Activated CD8-positive, alpha-beta memory T cell treated with anti-CD3 and anti-CD28 coated beads for 48 hours (primary cell): ENCODE measurements at regions not wholly inside any gene's neighbourhood (a gene's known extent, or its start where the extent isn't known, plus 50 kb on each side); places are given as distances from the start of the nearest gene placed in this dataset.

Source experiments
- DNase-seq, 3 experiments: peaks; one replicate each; pipeline ENCODE4 v3.0.0-alpha.2; 2020; ENCODE audit warnings: low read depth in 2 of 3, low spot score in 2 of 3

DNA sequence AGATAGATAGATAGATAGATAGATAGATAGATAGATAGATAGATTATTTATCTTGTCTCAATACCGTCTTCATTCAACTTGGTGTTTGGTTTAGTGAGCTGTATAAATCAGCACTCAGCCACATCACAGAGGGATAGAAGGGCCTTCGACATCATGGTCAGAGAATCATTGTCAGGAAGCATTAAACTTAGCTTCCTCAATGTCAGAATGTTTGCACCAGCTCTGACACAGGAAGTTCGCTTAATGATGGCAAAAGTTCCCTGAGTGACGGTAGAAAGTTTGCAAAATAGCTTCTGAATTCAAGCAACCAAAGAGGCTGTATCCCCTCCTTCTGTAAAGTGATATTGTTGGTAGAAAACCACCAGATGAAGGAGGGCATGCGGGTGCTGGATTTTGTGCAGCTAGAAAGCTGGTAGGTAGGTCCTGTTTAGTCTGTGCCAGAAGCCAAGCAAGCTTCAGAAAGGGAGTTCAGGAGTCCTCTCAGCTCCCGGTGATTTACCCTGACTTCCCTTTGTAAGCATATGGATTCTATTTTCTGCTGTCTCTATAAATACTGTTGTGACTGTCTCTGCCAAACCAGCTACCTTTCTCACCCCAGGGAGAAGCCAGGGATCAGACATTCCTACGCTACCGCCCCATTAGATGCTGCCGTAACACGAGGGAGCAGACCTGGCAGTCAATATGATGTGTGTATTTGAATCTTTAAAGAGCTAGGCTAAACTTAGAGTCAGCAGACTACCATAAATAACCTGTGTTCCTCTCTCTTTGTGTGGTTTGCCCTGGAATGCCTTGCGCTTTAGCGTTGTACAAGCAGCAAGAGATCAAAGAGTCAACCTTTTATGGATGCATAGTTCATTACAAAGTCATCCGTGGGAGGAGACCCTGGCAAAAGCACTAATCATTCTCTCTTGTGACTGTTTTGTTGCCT lies 200.5 kb upstream of the KIAA1217 start:
- no peak for DNase-seq

GRCh38 chr10:24009115-24009514 lies 199.8 kb upstream of the KIAA1217 start:
- no peak for DNase-seq

DNA sequence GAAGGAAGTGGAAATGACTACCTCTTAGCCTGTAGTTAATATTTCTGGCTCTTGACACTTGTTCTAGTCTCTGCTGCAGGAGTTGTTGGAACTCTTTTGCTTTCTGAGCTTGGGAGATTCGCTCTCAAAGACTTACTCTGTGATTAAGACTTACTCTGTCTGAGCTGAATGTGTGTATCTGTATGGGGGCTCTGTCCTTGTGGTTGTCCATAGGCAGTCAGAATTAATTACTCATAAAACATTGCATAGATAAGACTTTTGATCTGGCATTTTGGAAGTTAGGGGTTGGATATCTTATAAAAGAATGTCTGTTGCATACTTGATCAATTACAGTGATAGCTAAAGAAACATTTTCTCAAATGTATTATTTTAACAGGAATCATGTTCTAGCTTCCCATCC lies 199.2 kb upstream of the KIAA1217 start:
- no peak for DNase-seq

DNA sequence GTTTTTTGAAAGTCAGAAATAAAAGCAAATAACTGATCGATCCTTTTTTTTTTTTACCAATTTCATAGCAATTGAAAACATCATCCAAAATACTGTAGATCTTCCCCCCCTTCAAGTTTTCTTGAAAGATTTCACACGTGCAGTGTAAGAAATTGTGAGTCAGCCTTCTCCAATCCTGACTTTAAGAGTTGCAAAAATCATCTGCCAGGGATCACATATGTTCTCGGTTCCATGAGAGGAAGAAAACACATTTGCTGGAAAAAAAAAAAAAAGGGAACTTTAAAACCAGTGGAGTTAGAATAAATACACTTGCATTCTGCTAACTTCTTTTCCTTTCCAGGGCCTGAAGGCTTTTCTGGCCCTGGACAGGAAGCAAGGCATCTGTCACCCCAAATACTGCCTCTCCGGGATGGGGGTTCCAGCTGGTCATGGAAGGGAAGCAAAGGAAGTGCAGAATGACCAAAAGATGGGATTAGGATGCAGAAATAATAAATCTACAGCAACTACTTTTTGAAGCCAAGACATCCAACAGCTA lies 198.4 kb upstream of the KIAA1217 start:
- DNase-seq, result no peak

DNA sequence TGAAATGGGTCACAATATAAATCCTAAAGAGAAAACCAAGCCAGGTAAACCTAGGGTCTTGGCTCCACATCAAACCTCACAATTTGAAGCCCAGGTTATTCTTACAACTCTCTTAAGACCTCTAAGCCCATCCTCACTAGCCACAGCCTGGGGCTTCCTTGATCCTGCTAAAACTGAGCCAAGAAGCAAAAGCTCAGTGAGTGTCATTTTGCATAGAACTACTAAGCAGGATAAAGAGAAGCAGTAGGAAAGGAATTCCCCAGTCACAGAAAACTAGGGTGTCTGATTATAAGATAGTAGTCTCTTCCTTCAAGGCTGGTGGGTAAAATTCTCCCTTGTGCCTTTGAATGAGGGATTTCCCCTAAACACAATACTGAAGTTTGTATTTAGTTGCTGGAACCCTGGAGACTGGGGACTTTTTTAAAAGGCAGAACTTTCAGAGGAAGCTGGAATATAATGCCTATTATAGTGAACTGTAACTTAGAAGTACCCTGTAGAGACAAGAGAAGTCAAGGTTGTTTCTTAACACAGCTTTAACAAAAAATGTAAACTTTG lies 196.6 kb upstream of the KIAA1217 start:
- DNase-seq, result no peak

DNA sequence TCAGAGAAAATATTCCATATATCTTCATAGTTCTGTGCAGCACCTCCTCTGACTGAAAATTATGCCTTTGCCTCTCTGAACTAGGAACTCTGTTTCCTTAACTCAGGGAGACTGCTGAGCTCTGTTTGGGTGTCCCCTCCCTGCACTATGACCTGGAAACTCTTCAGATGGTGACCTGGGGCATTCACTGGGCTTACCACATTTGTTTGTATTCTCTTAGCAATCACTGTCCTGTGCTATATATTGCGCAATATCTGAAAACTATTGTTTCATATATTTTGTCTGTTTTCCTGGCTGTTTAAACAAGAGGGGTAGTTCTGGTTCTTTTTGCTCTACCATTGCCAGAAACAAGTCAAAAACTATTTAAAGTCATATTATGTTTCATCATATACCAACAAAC lies 181.8 kb upstream of the KIAA1217 start:
- no peak for DNase-seq

DNA sequence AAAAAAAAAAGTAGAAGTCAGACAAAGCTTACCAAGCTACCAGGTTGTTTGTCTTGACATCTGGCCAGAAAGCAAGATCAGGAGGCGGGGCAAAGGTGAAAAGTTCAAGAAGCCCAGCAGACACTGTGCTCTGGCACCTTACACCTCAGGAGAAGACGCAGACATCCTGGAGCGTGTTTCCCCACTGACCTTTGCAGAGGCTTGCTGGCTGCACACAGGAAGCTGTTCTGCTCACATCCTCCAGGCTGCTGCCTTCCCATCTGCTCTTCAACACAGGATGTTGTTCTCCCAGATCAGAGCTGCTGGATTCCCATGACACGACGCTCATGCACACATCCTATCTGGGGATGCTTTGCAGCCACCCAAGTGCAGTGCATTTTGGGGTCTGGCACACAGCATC lies 174.4 kb upstream of the KIAA1217 start:
- DNase-seq, result no peak

- DNase-seq, result no peak
Measured at GRCh38 chr10:24035761-24036160, 173.2 kb upstream of the KIAA1217 start.

GRCh38 chr10:24039315-24039714 lies 169.6 kb upstream of the KIAA1217 start:
- DNase-seq, result no peak

GRCh38 chr10:24039897-24040296 lies 169.0 kb upstream of the KIAA1217 start:
- no peak for DNase-seq

GRCh38 chr10:24041034-24041433 lies 167.9 kb upstream of the KIAA1217 start:
- no peak for DNase-seq

- DNase-seq, result no peak
Measured at GRCh38 chr10:24041834-24042233, 167.1 kb upstream of the KIAA1217 start.

GRCh38 chr10:24042884-24043283 lies 166.1 kb upstream of the KIAA1217 start:
- DNase-seq, result no peak

DNA sequence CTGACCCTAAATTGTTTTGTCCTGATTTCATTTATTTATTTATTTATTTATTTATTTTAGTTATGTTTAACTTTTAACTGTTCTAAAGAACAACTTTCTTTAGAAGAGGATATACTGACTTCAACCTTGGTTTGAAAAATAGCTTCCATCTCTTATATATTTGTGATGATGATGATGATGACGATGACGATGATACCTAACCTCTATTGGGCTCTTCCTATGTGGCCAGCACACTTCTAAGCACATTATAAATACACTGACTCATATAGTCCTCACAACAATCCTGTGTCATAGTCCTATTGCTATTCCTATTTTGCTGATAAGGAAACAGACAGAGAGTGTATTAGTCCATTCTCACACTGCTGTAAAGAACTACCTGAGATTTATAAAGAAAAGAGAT lies 162.9 kb upstream of the KIAA1217 start:
- no peak for DNase-seq

DNA sequence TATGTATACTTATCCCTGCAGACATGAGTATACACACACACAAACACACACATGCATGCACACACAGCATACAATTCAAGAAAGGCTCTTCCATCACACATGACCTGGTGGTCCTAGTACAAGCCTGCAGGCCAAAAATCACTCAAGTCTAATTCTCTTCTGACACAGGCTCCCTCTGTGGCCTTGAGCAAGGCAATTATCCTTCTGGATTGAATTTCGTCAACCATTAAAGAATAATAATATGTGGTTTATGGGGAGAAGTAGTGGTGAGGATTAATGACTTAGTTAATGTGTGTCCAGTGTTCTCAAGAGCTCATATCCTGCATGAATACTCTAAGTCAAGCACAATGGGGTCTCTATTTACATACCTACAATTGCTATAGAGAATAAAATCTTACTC lies 161.8 kb upstream of the KIAA1217 start:
- DNase-seq, result no peak

GRCh38 chr10:24054421-24054820 lies 154.5 kb upstream of the KIAA1217 start:
- DNase-seq, result no peak

DNA sequence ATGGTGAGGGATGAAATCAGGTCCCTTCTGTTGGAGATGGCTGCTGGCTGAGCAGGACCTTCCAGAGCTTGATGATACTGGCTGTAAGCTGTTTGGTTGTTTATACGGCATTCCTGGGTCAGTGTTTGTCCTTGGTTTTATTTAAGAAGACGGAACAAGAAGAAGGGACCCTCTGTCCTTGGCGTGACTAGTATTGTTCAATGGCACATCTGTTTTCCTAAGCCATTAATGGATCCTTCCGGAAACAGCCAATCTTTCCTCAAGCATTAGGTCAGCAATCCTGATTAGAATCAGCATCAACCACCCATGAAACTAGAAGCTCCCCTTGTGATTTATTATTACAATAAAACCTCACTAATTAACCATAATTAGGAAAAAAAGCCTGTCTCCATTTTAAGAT lies 128.7 kb upstream of the KIAA1217 start:
- DNase-seq, result no peak

DNA sequence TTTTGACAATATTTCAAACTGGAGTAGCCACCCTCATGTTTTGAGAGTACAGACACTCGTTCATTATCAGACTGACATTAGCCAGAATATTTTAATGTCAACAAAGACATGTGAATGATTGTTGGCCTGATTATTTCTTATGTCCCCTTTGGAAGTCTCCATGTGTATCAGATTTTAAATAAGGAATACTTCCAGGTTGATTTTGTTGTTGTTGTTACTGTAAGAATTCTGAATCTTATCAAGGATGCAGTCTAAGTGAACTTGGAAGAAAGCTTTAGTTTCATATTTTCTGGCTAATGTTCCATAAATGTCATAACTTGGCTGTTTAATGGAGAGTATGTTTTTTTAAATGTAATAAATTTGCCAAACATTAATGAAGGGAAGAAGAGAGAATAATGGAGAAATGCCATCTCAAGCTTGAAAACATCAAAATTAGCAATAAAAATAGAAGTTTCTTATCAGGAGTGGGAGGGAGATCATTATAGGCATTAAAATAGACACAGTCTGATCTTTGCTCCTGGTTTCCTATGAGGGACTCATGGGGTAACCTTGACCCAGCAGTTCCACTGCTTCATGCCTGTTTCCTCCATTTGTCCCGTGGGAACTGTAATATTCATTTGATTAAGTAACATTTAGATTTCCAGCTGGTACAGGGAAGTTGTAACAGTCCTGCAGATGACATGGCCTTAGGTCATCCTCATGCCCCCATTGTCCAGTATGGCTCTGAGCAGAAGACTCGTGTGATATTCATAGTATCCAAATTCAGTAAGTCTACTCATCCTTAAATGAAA lies 122.4 kb upstream of the KIAA1217 start:
- DNase-seq, result no peak

GRCh38 chr10:24091256-24091655 lies 117.7 kb upstream of the KIAA1217 start:
- DNase-seq, result no peak

DNA sequence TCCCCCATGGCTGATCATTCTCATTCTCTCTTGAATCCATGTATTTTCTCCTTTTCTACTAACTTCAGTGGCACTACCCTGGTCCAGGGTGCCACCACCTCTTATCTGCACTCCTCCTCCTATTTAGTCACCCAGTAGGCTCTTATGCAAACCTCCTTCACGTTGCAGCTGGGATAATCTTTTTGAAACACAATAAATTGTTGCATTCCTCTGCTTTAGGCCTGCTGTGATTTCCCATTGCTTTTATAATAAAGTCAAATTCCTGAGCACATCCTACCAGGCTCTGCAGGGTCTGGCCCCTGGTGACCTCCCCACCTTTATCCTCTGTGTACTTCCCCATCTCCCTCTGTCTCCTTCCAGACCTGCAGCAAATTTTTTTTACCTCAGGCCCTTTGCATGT lies 112.7 kb upstream of the KIAA1217 start:
- DNase-seq, result no peak

- DNase-seq, result no peak
Measured at GRCh38 chr10:24097751-24098207, 111.2 kb upstream of the KIAA1217 start.

DNA sequence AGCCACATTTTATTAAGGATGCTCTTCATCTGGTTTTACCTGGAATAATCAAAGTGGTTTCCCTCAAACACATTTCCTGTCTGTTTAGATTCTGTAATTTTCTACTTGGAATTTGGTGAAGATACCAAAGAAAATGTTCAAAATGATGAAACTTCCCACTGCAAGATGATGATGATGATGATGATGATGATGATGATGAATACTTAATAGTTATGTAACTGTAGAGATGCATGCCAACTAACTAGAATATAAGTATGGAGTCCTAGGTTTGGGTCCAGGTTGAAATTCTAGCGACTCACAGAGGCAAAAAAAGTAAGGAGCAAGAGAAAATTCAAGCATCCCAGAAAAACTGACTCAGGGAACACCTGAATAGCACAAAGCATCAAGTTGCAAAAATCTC lies 104.0 kb upstream of the KIAA1217 start:
- no peak for DNase-seq
